Sigmoid colon (tissue), 4 donors: ENCODE measurements at regions not wholly inside any gene's neighbourhood (a gene's known extent, or its start where the extent isn't known, plus 50 kb on each side); places are given as distances from the start of the nearest gene placed in this dataset.

ENCODE experiments used
- CTCF ChIP-seq, 4 experiments: fragments of 450-650 bp in 3 of 4; fragments of 200-600 bp in 1 of 4; IDR thresholded peaks; one replicate each; pipeline ENCODE4 v1.5.1; 2016 to 2019; ENCODE audit warnings: antibody characterized with exemption in 4 of 4, mild to moderate bottlenecking in 3 of 4, moderate library complexity in 2 of 4
- EP300 ChIP-seq, 4 donors: sonication (generic); formaldehyde crosslinking; IDR thresholded peaks; one replicate each; pipeline ENCODE4 v1.6.1; 2017; ENCODE audit warnings: antibody characterized with exemption in 4 of 4

DNA sequence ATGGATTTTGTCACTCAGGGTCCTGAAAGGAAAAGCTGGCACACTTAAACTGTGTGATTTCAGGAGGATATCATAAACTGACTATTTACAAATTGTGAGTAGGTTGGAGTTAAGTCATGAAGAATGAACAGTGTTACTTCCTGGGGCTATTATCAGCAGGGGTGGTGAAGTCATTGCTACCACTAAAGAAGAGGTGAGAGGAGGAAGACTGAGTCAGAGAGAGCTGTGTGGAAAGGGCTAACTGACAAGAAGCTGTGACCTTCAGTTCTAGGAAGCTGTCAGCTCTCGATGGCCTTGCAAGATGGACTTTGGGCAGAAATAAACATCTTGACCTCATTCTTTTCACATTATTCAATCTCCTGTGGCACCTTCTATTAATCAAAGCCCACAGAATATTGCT is 72.3 kb upstream of the STARD4 start:
- TF ChIP-seq CTCF (IDR thresholded peaks at IDR 0.05) (no peak), EP300 (IDR thresholded peaks at IDR 0.05) (no peak)
